ENCODE measurements at regions not wholly inside any gene's neighbourhood (a gene's known extent, or its start where the extent isn't known, plus 50 kb on each side); places are given as distances from the start of the nearest gene placed in this dataset.

DNA sequence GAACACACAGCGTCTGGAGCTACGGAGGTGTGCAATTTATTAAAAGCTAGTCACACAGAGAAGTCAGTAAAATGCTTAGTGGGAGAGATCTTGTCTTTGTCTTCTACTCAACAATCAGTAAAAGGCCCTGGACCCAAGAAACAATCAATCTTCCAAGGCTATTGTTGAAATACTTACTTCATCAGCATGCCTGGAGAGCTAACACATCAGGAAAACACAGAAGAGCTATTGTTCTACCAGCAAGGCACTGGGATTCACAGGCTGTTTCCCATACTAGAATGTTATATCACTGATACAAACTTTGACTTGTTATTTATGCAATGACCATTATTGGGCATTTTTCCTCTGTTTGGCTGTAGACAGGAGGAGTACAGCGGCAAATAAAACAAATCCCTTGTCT, 247.8 kb upstream of the ERCC4 start (continued):
- TF ChIP-seq, protein P1, sequence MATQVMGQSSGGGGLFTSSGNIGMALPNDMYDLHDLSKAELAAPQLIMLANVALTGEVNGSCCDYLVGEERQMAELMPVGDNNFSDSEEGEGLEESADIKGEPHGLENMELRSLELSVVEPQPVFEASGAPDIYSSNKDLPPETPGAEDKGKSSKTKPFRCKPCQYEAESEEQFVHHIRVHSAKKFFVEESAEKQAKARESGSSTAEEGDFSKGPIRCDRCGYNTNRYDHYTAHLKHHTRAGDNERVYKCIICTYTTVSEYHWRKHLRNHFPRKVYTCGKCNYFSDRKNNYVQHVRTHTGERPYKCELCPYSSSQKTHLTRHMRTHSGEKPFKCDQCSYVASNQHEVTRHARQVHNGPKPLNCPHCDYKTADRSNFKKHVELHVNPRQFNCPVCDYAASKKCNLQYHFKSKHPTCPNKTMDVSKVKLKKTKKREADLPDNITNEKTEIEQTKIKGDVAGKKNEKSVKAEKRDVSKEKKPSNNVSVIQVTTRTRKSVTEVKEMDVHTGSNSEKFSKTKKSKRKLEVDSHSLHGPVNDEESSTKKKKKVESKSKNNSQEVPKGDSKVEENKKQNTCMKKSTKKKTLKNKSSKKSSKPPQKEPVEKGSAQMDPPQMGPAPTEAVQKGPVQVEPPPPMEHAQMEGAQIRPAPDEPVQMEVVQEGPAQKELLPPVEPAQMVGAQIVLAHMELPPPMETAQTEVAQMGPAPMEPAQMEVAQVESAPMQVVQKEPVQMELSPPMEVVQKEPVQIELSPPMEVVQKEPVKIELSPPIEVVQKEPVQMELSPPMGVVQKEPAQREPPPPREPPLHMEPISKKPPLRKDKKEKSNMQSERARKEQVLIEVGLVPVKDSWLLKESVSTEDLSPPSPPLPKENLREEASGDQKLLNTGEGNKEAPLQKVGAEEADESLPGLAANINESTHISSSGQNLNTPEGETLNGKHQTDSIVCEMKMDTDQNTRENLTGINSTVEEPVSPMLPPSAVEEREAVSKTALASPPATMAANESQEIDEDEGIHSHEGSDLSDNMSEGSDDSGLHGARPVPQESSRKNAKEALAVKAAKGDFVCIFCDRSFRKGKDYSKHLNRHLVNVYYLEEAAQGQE (IDR thresholded peaks at IDR 0.05; ENCODE audit: unreplicated experiment) = no peak
- TF ChIP-seq, protein P2, sequence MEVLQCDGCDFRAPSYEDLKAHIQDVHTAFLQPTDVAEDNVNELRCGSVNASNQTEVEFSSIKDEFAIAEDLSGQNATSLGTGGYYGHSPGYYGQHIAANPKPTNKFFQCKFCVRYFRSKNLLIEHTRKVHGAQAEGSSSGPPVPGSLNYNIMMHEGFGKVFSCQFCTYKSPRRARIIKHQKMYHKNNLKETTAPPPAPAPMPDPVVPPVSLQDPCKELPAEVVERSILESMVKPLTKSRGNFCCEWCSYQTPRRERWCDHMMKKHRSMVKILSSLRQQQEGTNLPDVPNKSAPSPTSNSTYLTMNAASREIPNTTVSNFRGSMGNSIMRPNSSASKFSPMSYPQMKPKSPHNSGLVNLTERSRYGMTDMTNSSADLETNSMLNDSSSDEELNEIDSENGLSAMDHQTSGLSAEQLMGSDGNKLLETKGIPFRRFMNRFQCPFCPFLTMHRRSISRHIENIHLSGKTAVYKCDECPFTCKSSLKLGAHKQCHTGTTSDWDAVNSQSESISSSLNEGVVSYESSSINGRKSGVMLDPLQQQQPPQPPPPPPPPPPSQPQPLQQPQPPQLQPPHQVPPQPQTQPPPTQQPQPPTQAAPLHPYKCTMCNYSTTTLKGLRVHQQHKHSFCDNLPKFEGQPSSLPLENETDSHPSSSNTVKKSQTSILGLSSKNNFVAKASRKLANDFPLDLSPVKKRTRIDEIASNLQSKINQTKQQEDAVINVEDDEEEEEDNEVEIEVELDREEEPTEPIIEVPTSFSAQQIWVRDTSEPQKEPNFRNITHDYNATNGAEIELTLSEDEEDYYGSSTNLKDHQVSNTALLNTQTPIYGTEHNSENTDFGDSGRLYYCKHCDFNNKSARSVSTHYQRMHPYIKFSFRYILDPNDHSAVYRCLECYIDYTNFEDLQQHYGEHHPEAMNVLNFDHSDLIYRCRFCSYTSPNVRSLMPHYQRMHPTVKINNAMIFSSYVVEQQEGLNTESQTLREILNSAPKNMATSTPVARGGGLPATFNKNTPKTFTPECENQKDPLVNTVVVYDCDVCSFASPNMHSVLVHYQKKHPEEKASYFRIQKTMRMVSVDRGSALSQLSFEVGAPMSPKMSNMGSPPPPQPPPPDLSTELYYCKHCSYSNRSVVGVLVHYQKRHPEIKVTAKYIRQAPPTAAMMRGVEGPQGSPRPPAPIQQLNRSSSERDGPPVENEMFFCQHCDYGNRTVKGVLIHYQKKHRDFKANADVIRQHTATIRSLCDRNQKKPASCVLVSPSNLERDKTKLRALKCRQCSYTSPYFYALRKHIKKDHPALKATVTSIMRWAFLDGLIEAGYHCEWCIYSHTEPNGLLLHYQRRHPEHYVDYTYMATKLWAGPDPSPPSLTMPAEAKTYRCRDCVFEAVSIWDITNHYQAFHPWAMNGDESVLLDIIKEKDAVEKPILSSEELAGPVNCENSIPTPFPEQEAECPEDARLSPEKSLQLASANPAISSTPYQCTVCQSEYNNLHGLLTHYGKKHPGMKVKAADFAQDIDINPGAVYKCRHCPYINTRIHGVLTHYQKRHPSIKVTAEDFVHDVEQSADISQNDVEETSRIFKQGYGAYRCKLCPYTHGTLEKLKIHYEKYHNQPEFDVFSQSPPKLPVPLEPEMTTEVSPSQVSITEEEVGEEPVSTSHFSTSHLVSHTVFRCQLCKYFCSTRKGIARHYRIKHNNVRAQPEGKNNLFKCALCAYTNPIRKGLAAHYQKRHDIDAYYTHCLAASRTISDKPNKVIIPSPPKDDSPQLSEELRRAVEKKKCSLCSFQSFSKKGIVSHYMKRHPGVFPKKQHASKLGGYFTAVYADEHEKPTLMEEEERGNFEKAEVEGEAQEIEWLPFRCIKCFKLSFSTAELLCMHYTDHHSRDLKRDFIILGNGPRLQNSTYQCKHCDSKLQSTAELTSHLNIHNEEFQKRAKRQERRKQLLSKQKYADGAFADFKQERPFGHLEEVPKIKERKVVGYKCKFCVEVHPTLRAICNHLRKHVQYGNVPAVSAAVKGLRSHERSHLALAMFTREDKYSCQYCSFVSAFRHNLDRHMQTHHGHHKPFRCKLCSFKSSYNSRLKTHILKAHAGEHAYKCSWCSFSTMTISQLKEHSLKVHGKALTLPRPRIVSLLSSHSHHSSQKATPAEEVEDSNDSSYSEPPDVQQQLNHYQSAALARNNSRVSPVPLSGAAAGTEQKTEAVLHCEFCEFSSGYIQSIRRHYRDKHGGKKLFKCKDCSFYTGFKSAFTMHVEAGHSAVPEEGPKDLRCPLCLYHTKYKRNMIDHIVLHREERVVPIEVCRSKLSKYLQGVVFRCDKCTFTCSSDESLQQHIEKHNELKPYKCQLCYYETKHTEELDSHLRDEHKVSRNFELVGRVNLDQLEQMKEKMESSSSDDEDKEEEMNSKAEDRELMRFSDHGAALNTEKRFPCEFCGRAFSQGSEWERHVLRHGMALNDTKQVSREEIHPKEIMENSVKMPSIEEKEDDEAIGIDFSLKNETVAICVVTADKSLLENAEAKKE (CRISPR knock-in tag; IDR thresholded peaks at IDR 0.05) = no peak
- TF ChIP-seq, protein P3, sequence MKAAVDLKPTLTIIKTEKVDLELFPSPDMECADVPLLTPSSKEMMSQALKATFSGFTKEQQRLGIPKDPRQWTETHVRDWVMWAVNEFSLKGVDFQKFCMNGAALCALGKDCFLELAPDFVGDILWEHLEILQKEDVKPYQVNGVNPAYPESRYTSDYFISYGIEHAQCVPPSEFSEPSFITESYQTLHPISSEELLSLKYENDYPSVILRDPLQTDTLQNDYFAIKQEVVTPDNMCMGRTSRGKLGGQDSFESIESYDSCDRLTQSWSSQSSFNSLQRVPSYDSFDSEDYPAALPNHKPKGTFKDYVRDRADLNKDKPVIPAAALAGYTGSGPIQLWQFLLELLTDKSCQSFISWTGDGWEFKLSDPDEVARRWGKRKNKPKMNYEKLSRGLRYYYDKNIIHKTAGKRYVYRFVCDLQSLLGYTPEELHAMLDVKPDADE (IDR thresholded peaks at IDR 0.05) = no peak
